ENCODE measurements at regions not wholly inside any gene's neighbourhood (a gene's known extent, or its start where the extent isn't known, plus 50 kb on each side); places are given as distances from the start of the nearest gene placed in this dataset.
"Not testable (repeated sequence)": the region's sequence is repeated elsewhere in the genome, so short reads cannot be mapped to it uniquely, and the experiment has no call there.

GRCh38 chr1:43108080-43108479 lies 64.0 kb downstream of the EBNA1BP2 start:
- DNase-seq (ENCODE audit: low read depth in 2 of 2) = no peak

- DNase-seq (ENCODE audit: low read depth in 2 of 2) = no peak
These were observed 64.4 kb downstream of the EBNA1BP2 start for GRCh38 chr1:43107664-43108063.

DNA sequence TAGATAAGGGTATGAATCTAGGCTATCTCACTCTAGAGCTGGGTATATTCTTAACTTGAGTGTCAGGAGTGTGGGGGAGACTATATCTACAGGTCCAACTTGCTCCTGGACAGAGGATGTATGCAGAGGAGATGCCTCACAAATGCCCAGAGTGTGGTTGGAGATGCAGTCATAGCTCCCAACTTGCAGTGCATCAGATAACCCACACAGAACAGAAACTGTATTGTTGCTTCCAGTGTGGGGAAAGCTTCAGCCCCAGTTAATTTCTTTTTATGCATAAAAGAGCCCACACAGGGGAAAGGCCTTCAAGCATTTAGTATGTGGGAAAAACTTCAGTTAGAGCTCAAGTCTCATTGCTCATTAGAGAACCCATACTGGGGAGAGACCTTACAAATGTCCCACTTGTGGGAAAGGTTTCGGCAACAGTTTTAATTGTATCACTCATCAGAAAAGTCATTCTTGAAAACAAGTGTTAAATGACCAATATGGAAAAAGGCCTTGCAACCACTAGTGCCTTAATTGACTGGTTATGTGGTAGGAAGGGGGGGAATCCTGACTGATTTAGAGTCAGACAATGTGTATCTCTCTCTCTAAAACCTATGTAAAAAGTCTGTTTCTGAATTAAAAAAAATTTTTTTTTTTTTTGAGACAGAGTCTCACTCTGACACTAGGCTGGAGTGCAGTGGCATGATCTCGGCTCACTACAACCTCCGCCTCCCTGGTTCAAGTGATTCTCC lies 67.9 kb downstream of the EBNA1BP2 start:
- no peak for DNase-seq (ENCODE audit: low read depth in 2 of 2)

DNA sequence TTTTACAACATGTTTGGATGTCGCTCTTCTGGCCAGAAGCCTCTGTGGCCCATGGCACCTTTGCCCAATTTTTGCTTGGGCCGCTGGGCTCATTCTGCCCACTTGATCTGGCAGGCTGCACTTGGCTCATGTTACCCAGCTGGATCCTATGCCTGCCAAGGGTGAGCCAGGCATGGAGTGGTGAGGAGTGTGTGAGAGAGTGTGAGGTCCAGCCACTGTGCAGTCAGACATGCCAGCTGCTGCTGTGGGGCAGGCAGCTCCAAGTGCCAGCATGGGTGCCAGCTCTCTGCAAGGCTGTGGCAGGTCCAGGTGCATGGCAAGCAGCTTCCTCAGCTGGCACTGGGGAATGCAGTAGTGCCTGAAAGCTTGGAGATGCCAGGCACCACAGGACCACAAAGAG lies 71.0 kb downstream of the EBNA1BP2 start:
- DNase-seq (ENCODE audit: low read depth in 2 of 2) = no peak

DNA sequence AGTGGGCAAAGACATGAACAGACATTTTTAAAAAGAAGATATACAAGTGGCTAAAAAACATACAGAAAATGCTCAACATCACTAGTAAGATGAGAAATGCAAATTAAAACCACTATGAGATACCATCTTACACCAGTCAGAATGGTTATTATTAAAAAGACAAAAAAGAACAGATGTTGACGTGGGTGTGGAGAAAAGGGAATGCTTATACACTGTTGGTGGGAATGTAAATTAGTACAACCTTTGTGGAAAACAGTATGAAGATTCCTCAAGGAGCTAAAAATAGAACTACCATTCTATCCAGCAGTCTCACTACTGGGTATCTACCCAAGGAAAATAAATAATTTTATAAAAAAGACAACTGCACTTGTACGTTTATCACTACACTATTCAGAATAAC lies 73.9 kb downstream of the EBNA1BP2 start:
- DNase-seq (ENCODE audit: low read depth in 2 of 2) = no peak

DNA sequence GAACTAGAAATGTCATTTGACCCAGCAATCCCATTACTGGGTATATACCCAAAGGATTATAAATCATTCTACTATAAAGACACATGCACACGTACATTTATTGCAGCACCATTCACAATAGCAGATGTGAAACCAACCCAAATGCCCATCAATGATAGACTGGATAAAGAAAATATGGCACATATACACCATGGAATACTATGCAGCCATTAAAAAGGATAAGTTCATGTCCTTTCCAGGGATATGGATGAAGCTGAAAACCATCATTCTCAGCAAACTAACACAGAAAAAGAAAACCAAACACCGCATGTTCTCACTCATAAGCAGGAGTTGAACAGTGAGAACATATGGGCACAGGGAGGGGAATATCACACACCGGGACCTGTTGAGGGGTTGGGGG lies 75.6 kb downstream of the EBNA1BP2 start:
- not testable (repeated sequence) for DNase-seq (ENCODE audit: low read depth in 2 of 2)

DNA sequence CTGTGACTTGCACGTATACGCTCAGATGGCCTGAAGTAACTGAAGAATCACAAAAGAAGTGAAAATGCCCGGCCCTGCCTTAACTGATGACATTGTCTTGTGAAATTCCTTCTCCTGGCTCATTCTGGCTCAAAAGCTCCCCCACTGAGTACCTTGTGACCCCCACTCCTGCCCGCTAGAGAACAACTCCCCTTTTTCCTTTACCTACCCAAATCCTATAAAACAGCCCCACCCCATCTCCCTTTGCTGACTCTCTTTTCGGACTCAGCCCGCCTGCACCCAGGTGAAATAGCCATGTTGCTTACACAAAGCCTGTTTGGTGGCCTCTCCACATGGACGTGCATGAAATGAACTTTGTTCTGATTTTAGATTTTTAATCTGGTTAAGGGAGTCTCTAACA lies 81.3 kb downstream of the EBNA1BP2 start:
- not testable (repeated sequence) for DNase-seq (ENCODE audit: low read depth in 2 of 2)

GRCh38 chr1:43090157-43090556 lies 81.9 kb downstream of the EBNA1BP2 start:
- not testable (repeated sequence) for DNase-seq (ENCODE audit: low read depth in 2 of 2)

- no peak for DNase-seq (ENCODE audit: low read depth in 2 of 2)
These were observed 88.7 kb downstream of the EBNA1BP2 start for GRCh38 chr1:43083375-43083891.

DNA sequence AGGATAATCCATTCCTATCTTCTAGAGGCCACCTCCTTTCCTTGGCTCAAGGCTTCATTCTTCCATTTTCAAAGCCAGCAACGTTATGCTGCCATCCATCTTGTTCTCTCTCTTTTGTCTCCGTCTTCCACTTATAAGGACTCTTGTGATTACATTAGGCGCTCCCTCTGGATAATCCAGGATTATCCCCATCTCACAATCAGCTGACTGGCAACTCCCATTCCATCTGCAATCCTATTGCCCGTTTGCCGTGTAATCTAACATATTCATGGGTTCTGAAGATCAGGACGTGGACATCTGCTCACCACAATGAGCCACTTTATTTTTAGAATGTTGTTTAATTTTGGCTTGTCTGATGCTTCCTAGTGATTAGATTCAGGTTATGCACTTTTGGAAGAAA lies 89.3 kb downstream of the EBNA1BP2 start:
- no peak for DNase-seq (ENCODE audit: low read depth in 2 of 2)

GRCh38 chr1:43077273-43077672 lies 94.8 kb downstream of the EBNA1BP2 start:
- DNase-seq (ENCODE audit: low read depth in 2 of 2) = no peak

DNA sequence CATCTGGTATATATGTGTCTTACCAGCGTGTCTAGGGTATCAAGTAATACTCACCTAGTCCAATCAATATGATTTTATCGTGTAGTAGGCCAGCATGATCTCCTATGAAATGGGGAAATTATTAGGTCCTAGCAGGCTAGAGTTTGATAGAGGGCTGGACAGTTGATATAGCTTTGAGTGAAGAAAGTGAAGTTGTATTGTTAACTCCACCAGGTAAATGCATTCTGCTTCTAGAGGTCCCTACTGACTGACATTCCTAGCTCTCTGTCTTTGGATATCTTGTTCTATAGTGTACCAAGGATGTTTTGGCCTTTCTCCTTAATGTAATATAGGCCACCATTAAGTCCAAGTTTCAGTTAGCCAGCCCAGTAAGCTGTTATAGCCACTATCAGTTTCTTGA lies 97.4 kb downstream of the EBNA1BP2 start:
- DNase-seq (ENCODE audit: low read depth in 2 of 2) = no peak

DNA sequence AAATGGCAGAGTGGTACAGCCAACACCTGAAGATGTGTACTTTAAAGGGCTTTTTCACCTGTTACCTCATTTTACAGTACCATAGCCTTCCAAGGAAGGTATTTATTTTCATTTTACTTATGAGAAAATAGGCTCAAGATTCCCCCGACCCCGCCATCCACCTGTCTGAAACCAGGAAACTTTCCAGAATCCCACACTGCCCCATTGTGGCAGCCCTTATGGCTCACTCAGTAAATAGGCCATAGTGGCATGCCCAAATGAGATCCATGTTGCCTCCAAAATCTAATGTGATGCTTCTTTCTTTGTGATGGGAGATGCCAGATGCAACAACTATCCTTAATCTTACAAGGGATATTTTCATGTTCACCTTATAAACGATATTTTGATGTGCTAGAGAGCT lies 97.8 kb downstream of the EBNA1BP2 start:
- DNase-seq (ENCODE audit: low read depth in 2 of 2) = no peak

GRCh38 chr1:43073490-43074230 lies 98.4 kb downstream of the EBNA1BP2 start:
- peak; percentile 31 to 56 for DNase-seq (ENCODE audit: low read depth in 2 of 2)

DNA sequence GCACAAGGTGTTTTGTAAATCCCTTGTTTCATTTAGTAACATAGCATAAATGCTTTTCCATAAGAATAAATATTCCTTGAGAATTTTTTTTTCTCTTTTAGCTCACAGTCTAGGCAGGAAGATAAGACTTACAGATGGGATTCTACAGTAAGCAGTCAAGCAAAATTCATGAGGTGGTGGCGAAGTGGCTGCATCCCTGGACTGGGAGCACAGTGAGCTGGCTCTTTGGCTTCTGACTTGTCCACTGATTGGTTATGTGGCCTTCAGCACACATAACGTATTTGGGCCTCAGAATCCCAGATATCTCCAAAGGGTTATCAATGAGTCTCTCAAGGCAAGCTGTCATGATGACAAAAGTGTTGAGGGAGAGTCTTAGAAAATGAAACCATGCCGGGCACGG lies 99.8 kb downstream of the EBNA1BP2 start:
- DNase-seq (ENCODE audit: low read depth in 2 of 2) = no peak

GRCh38 chr1:43071241-43071640 lies 100.8 kb downstream of the EBNA1BP2 start:
- no peak for DNase-seq (ENCODE audit: low read depth in 2 of 2)

DNA sequence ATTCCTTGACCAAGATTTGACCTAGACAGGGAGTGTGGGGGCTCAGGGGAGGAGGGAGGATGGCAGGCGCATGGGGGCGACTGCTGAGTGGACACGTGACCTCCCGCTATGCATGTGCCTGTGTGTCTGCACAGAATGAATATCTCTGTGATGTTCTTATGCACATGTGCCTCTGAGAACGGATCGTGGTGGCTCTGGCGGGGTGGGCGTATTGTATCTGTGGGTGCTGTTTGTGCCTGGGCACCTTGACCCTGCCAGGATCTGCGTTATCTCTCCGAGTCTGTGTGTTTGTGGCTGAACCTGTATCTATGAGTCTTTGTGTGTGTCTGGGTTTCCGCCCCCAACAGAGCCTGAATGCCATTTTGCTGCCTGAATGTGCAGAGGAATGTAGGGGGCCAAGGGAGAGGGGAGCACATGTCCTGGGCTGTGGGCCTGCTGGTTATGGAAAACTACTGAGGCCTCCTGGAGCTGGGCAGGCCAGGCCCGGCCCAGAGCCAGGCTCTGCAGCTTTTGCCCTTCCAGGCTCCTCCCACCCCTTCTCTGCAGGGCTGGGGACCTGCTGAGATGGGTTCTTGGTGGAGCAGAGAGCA lies 102.5 kb downstream of the EBNA1BP2 start:
- no peak for DNase-seq (ENCODE audit: low read depth in 2 of 2)

DNA sequence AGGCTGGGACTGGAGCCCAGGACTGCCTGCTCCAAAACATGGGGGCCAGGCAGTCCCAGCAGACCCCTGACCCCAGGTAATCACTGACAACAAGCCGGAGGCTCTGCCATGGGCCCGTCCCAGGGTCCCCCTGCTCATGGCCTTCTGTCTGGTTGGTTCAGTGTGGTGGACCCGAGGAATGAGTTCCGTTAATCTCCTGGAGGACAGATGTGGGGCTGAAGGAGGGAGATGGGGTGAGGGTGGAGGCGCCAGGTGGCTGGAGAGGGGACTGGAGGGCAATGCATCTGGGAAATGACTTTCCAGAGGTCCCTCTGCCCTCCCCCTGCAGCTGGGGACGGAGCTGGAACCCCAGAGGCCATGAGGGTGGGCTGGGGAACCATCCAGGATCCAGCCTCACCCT lies 103.2 kb downstream of the EBNA1BP2 start:
- no peak for DNase-seq (ENCODE audit: low read depth in 2 of 2)

DNA sequence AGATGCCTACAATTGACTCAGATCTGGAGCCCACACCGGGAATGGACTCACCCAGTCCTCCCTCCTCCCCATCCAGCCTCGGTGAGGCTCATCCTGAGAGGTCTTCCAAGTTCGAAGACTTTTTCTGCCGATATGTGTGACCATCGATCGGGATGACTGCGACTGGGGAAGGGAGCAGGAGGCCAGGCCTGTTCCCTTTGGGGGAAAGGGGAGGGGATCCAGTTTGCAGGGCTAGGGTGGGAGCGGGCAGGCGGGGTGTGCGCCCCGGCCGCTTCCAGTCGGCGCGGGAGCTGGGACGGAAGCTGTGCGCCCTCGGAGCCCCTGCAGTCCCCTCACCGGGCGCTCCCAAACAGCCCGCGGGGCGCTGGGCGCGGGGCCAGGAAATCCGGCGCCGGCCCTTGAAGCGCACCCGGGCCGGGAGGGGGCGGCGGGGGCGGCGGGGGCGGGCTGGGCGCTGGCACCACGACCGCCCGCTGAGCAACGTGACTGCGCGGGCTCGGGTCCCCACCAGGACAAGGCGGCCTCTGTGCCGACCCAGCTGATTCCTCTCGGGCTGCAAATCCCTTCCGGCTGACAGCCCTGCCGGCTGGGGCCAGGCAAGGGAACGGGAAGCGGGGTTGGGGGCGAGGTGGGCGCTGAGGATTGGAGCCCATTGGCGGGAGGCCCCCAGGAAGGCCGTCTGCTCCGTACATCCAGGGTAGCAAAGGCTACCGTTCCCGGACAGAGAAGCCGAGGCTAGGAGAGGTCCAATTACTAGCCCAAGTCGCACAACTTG lies 103.9 kb downstream of the EBNA1BP2 start:
- no peak for DNase-seq (ENCODE audit: low read depth in 2 of 2)

DNA sequence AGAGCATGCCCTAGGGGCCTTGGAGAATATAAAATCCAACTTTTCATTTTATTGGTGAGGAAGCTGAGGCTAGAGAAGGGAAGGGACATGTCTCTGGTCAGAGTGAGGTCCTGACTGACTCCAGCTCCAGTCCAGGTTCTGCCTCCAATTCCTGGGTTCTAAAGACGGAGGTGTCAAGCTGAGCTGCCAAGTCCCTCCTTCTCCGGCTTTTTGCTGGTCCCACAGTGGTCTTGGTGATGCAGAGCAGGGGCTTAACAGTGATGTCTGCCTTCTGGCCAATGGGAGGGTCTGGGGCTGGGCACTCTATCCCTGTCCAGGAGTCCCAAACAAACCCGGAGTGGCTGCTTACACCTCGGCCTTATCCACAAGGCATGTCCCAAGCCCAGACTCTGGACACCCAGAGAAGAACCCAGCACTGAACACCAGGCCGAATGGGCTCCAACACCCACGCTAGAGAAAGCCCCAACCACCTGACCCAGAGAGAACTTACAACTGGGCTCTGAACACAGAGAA lies 104.8 kb downstream of the EBNA1BP2 start:
- no peak for DNase-seq (ENCODE audit: low read depth in 2 of 2)

- no peak for DNase-seq (ENCODE audit: low read depth in 2 of 2)
These were observed 105.5 kb downstream of the EBNA1BP2 start for GRCh38 chr1:43066578-43066977.

All from stimulated activated CD8-positive, alpha-beta memory T cell treated with anti-CD3 and anti-CD28 coated beads, Interleukin-15, amount 100 ng/mL, for 4 hours (primary cell).